GM10248 (cell line): ENCODE measurements at regions not wholly inside any gene's neighbourhood (a gene's known extent, or its start where the extent isn't known, plus 50 kb on each side); places are given as distances from the start of the nearest gene placed in this dataset.

ENCODE experiments used
- CTCF ChIA-PET: fragments of 300-600 bp; sonication (Branson Sonifier 250); formaldehyde crosslinking; extraction: SDS; loops from one replicate; lab custom pipeline; 2021; ENCODE audit warnings: antibody characterized with exemption; lab: Yijun Ruan, JAX
- POLR2A ChIA-PET: fragments of 350-650 bp; sonication (Branson Sonifier 250); formaldehyde crosslinking; extraction: SDS; loops from one replicate; lab custom pipeline; 2020; ENCODE audit warnings: antibody characterized with exemption; lab: Yijun Ruan, JAX
- DNase-seq: peaks from one replicate; pipeline ENCODE4 v3.0.0; 2012; ENCODE audit errors: extremely low spot score
- CTCF ChIP-seq: IDR thresholded peaks from 2 replicates; pipeline ENCODE4 v1.5.1; 2012; ENCODE audit warnings: mild to moderate bottlenecking, low read depth; ENCODE audit errors: extremely low read depth, missing control alignments, control extremely low read depth

GRCh38 chr1:104768466-104768865 lies 1018.8 kb downstream of the AMY1C start:
- POLR2A ChIA-PET, result no interaction called here
- CTCF ChIA-PET, result interaction anchor here (1.1 to 1.3 kb wide), 2 partner anchors 12 to 1025 kb away, joined by 3 to 5 read pairs; no protein-coding TSS in a partner anchor
- DNase-seq, result peak; percentile 10
- TF ChIP-seq CTCF, result no peak

GRCh38 chr1:104780470-104781078 lies 1030.9 kb downstream of the AMY1C start:
- POLR2A ChIA-PET, result no interaction called here
- CTCF ChIA-PET, result interaction anchor here (0.6 to 3.4 kb wide), 15 partner anchors 12 to 1013 kb away, joined by 3 to 29 read pairs (median 3); no protein-coding TSS in a partner anchor
- DNase-seq, result peak; percentile 31
- peak; percentile 65 for TF ChIP-seq CTCF

- TF ChIP-seq CTCF, result no peak
- CTCF ChIA-PET, result no interaction called here
- POLR2A ChIA-PET, result no interaction called here
- no peak for DNase-seq
Observed at GRCh38 chr1:104785575-104786187, 1036.0 kb downstream of the AMY1C start.

GRCh38 chr1:104787866-104788510 lies 1038.3 kb downstream of the AMY1C start:
- CTCF ChIA-PET, result interaction anchor here (0.9 kb wide), 1 partner anchor 10 kb away, joined by 3 read pairs; no protein-coding TSS in a partner anchor
- TF ChIP-seq CTCF, result no peak
- POLR2A ChIA-PET, result no interaction called here
- DNase-seq, result no peak

- no peak for TF ChIP-seq CTCF
- ChIA-PET CTCF (interaction anchor here (1.8 kb wide), 1 partner anchor 12 kb away, joined by 5 read pairs; no protein-coding TSS in a partner anchor), POLR2A (no interaction called here)
- DNase-seq, result no peak
Observed at GRCh38 chr1:104791030-104791429, 1041.3 kb downstream of the AMY1C start.

GRCh38 chr1:104794035-104794434 lies 1044.3 kb downstream of the AMY1C start:
- POLR2A ChIA-PET, result no interaction called here
- CTCF ChIA-PET, result no interaction called here
- no peak for DNase-seq
- TF ChIP-seq CTCF, result no peak
